Activated B cell treated with CpG ODN at 0.5 μM for 24 hours (primary cell): ENCODE measurements at regions not wholly inside any gene's neighbourhood (a gene's known extent, or its start where the extent isn't known, plus 50 kb on each side); places are given as distances from the start of the nearest gene placed in this dataset.
"Not testable (repeated sequence)": the region's sequence is repeated elsewhere in the genome, so short reads cannot be mapped to it uniquely, and the experiment has no call there.

ENCODE experiments used
- ATAC-seq: fragments of 200-7000 bp; cut with Tn5 transposase; one replicate; pipeline ENCODE4 v1.10.0; 2021; ENCODE audit warnings: low read depth, mild to moderate bottlenecking, moderate library complexity
- CTCF ChIA-PET: fragments of 350-600 bp; sonication (Branson Sonifier 250); formaldehyde crosslinking; loops from one replicate; lab custom pipeline; 2021; ENCODE audit warnings: antibody characterized with exemption; lab: Charles Lee
- POLR2A ChIA-PET: fragments of 350-600 bp; sonication (Branson Sonifier 250); formaldehyde crosslinking; loops from one replicate; lab custom pipeline; 2021; ENCODE audit warnings: antibody characterized with exemption; lab: Charles Lee
- DNase-seq: peaks from one replicate; pipeline ENCODE4 v3.0.0; 2022
- H3K27ac Mint-ChIP-seq: one replicate; pipeline ENCODE4 v1.8.0; 2020; ENCODE audit warnings: mixed read lengths
- H3K27me3 Mint-ChIP-seq: one replicate; pipeline ENCODE4 v1.8.0; 2021; ENCODE audit warnings: mixed read lengths
- H3K36me3 Mint-ChIP-seq: one replicate; pipeline ENCODE4 v1.8.0; 2021; ENCODE audit warnings: low read depth, mixed read lengths
- H3K4me1 Mint-ChIP-seq: one replicate; pipeline ENCODE4 v1.8.0; 2021; ENCODE audit warnings: mixed read lengths
- H3K4me3 Mint-ChIP-seq: one replicate; pipeline ENCODE4 v1.8.0; 2020; ENCODE audit warnings: mild to moderate bottlenecking, mixed read lengths
- H3K9me3 Mint-ChIP-seq: one replicate; pipeline ENCODE4 v1.8.0; 2020; ENCODE audit warnings: mixed read lengths
- intact Hi-C: fragments of 100-400 bp; cut with micrococcal nuclease; formaldehyde crosslinking; loops from one replicate; pipeline ENCODE4 v1.15.1; 2024
- TF ChIP-seq, protein P1 (sequence below): fragments of 200-600 bp; IDR thresholded peaks from one replicate; pipeline ENCODE4 v1.8.0; 2022; ENCODE audit warnings: antibody characterized with exemption, mild to moderate bottlenecking

DNA sequence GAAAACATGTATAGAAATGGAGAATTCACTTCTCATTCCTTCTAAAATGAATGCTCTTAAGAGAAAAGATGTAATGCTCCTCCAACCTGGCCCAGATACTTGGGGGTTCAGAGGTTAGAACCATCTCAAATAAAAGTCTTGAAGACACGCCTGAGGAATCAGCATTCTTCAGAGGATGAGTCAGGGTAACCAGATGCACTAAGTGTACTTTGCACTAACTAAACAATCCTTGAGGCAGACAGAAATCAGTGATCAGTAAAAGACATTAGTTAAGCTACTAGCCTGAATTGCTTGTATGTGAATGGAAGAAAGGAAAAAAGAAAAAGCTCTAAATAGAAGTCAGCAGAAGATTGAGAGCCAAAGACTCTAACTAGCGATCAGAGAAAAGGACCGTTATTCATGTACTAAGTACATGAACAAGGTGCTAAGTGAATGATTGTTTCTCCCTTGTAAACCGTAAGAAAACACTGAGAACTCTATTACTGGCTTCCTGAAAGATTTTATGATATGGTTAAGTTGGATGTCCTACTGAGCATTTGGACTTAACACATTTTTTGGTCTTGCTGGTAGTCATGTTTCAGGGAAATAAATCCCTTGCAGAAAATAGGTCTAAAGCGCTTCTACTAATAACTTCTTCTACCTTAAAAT is 738.3 kb downstream of the STPG2 start:
- Mint-ChIP-seq H3K27me3 (no peaks in the 10 kb centered on the region), H3K4me3 (no peak overlapping the region), H3K36me3 (no peaks in the 10 kb centered on the region), H3K27ac (no peak overlapping the region), H3K9me3 (peaks cover 15% of the 10 kb centered on the region), H3K4me1 (no peaks in the 10 kb centered on the region)
- intact Hi-C loops, result no loop called here
- DNase-seq, result no peak
- CTCF ChIA-PET, result no interaction called here
- no peak for ATAC-seq
- TF ChIP-seq, protein P1, sequence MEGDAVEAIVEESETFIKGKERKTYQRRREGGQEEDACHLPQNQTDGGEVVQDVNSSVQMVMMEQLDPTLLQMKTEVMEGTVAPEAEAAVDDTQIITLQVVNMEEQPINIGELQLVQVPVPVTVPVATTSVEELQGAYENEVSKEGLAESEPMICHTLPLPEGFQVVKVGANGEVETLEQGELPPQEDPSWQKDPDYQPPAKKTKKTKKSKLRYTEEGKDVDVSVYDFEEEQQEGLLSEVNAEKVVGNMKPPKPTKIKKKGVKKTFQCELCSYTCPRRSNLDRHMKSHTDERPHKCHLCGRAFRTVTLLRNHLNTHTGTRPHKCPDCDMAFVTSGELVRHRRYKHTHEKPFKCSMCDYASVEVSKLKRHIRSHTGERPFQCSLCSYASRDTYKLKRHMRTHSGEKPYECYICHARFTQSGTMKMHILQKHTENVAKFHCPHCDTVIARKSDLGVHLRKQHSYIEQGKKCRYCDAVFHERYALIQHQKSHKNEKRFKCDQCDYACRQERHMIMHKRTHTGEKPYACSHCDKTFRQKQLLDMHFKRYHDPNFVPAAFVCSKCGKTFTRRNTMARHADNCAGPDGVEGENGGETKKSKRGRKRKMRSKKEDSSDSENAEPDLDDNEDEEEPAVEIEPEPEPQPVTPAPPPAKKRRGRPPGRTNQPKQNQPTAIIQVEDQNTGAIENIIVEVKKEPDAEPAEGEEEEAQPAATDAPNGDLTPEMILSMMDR, result no peak
- POLR2A ChIA-PET, result no interaction called here

GRCh38 chr4:97411356-97411755 is 731.9 kb downstream of the STPG2 start:
- ChIA-PET POLR2A (no interaction called here), CTCF (no interaction called here)
- no peak overlapping the region for H3K4me3 Mint-ChIP-seq
- H3K36me3 Mint-ChIP-seq, result no peaks in the 10 kb centered on the region
- no peak for ATAC-seq
- TF ChIP-seq, protein P1, result no peak
- no peaks in the 10 kb centered on the region for H3K4me1 Mint-ChIP-seq
- no peak for DNase-seq
- H3K27me3 Mint-ChIP-seq, result no peaks in the 10 kb centered on the region
- H3K27ac Mint-ChIP-seq, result no peak overlapping the region
- intact Hi-C loops, result no loop called here
- peaks cover 10% of the 10 kb centered on the region for H3K9me3 Mint-ChIP-seq

DNA sequence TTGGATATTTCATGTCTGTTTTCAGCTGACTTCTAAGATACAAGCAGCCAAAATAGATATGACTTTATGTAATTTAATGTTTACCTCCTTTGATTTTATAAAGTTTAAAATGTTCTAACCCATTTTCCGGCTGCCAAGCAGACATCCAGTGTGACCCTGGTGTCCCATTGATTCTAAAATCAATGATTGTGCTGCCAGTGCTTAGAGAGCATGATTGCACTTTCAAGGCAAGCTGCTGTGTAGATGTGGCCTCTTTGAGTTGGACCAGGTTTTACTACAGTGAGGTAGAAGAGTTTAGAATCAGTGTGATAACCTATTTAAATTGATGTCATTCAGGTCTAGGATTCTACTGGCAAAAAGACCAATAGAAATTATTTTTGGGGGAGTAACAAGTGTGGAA is 730.9 kb downstream of the STPG2 start:
- intact Hi-C loops, result no loop called here
- peaks cover 12% of the 10 kb centered on the region for H3K9me3 Mint-ChIP-seq
- H3K4me1 Mint-ChIP-seq, result no peaks in the 10 kb centered on the region
- H3K27me3 Mint-ChIP-seq, result no peaks in the 10 kb centered on the region
- H3K36me3 Mint-ChIP-seq, result no peaks in the 10 kb centered on the region
- TF ChIP-seq, protein P1, result no peak
- DNase-seq (no peak), ATAC-seq (no peak)
- POLR2A ChIA-PET, result no interaction called here
- CTCF ChIA-PET, result no interaction called here
- H3K4me3 Mint-ChIP-seq, result no peak overlapping the region
- no peak overlapping the region for H3K27ac Mint-ChIP-seq

DNA sequence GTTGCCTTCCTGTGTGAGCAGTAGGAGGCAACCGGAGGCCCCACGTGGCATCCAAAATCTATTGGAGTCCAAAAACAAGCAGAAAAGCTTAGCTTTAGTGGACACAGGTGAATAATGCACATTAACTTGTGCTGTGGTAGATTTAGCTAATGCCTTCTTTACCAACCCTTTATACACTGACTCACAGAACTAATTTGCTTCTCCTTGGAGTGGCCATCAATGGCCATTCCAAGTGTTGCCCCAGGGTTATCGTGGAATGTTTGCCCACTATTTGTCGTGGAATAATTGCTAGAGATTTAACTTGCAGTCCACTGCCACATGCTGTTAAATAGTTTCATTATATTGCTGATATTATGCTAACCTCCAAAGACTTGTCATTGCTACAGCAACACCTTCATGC is 729.1 kb downstream of the STPG2 start:
- DNase-seq (no peak), ATAC-seq (no peak)
- H3K36me3 Mint-ChIP-seq, result no peaks in the 10 kb centered on the region
- POLR2A ChIA-PET, result no interaction called here
- H3K4me1 Mint-ChIP-seq, result no peaks in the 10 kb centered on the region
- CTCF ChIA-PET, result no interaction called here
- H3K4me3 Mint-ChIP-seq, result no peak overlapping the region
- no peaks in the 10 kb centered on the region for H3K27me3 Mint-ChIP-seq
- intact Hi-C loops, result no loop called here
- TF ChIP-seq, protein P1, result no peak
- H3K9me3 Mint-ChIP-seq, result peaks cover 18% of the 10 kb centered on the region
- no peak overlapping the region for H3K27ac Mint-ChIP-seq

DNA sequence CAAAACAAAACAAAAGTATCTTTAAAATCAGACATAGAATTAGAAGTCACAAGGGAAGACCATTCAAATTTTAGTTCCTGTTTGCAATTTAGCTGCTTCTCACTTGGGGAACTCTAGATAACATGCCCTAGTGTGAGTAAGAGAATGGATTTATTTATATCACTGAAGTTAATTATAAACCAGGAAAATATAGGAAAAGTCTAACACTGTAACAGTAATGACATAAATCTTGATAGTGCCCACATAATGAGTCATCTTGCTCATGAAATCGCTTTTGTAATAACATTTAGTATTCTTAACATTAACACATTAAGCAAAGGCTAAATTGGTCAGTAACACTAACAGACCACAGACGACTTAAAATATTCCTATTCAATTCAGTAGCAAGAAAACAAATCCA is 710.7 kb downstream of the STPG2 start:
- ChIA-PET POLR2A (no interaction called here), CTCF (no interaction called here)
- H3K27me3 Mint-ChIP-seq, result no peaks in the 10 kb centered on the region
- TF ChIP-seq, protein P1, result no peak
- peaks cover 12% of the 10 kb centered on the region for H3K9me3 Mint-ChIP-seq
- no peak for DNase-seq
- H3K27ac Mint-ChIP-seq, result no peak overlapping the region
- H3K36me3 Mint-ChIP-seq, result no peaks in the 10 kb centered on the region
- H3K4me1 Mint-ChIP-seq, result no peaks in the 10 kb centered on the region
- intact Hi-C loops, result loop anchor here (1.0 kb wide), 1 partner anchor 8 kb away; no protein-coding TSS in a partner anchor
- no peak for ATAC-seq
- no peak overlapping the region for H3K4me3 Mint-ChIP-seq

DNA sequence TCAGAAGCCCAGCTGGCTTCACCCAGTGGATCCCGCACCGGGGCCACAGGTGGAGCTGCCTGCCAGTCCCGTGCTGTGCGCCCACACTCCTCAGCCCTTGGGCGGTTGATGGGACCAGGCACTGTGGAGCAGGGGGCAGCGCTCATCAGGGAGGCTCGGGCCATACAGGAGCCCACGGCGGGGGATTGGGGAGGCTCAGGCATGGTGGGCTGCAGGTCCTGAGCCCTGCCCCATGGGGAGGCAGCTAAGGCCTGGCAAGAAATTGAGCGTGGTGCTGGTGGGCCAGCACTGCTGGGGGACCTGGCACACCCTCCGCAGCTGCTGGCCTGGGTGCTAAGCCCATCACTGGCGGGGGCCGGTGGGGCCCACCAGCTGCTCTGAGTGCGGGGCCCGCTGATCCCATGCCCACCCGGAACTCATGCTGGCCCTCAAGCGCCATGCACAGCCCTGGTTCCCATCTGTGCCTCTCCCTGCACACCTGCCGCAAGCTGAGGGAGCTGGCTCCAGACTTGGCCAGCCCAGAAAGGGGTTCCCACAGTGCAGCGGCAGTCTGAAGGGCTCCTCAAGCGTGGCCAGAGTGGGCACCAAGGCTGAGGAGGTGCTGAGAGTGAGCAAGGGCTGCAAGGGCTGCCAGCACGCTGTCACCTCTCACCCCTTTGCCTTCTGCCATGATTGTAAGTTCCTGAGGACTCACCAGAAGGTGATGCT is 705.1 kb downstream of the STPG2 start:
- H3K9me3 Mint-ChIP-seq, H3K4me1 Mint-ChIP-seq, POLR2A ChIA-PET, H3K27me3 Mint-ChIP-seq, H3K4me3 Mint-ChIP-seq, CTCF ChIA-PET, intact Hi-C loops, H3K27ac Mint-ChIP-seq, DNase-seq, ATAC-seq, H3K36me3 Mint-ChIP-seq: not testable (repeated sequence)
